ENCODE measurements at regions not wholly inside any gene's neighbourhood (a gene's known extent, or its start where the extent isn't known, plus 50 kb on each side); places are given as distances from the start of the nearest gene placed in this dataset.

- Histone ChIP-seq H3K4me2 (ENCODE audit: low read depth, low read length, poor library complexity, severe bottlenecking) (no peak overlapping the region), H4K20me1 (ENCODE audit: insufficient read depth, low read length, poor library complexity, severe bottlenecking) (no peaks in the 10 kb centered on the region), H3K9me2 (replicated peaks; ENCODE audit: low read depth, low read length) (no peaks in the 10 kb centered on the region), H3K27me3 (ENCODE audit: insufficient read depth, low read length, poor library complexity, severe bottlenecking) (no peaks in the 10 kb centered on the region), H2AFZ (ENCODE audit: low read length) (no peak overlapping the region; the same call in 1 of the 2 replicates), H3K4me3 (ENCODE audit: low read length, poor library complexity, severe bottlenecking) (no peak overlapping the region), H3K9me3 (ENCODE audit: insufficient read depth, low read depth, low read length) (no peaks in the 10 kb centered on the region), H3K36me3 (ENCODE audit: insufficient read depth, low read length) (no peaks in the 10 kb centered on the region), H3K9ac (ENCODE audit: low read depth, low read length, poor library complexity, severe bottlenecking) (no peak overlapping the region), H3F3A (ENCODE audit: low read depth) (no peaks in the 10 kb centered on the region), H3K79me2 (ENCODE audit: insufficient read depth, low read length) (no peaks in the 10 kb centered on the region), H3K4me1 (ENCODE audit: insufficient read depth, low read length, poor library complexity, severe bottlenecking) (peaks cover 8% of the 10 kb centered on the region)
- TF ChIP-seq EZH2phosphoT487 (IDR thresholded peaks at IDR 0.05; ENCODE audit: borderline replicate concordance), result no peak
- peak; percentile 63 for TF ChIP-seq CTCF (conservative IDR thresholded peaks at IDR 0.05; ENCODE audit: low read length)
Observed at GRCh38 chr7:133139350-133139749, 57.5 kb upstream of the CHCHD3 start.

- Histone ChIP-seq H3F3A (ENCODE audit: low read depth) (no peaks in the 10 kb centered on the region), H3K4me2 (ENCODE audit: low read depth, low read length, poor library complexity, severe bottlenecking) (no peak overlapping the region), H4K20me1 (ENCODE audit: insufficient read depth, low read length, poor library complexity, severe bottlenecking) (no peaks in the 10 kb centered on the region), H2AFZ (ENCODE audit: low read length) (peak overlapping the region; percentile 40; the same call in 1 of the 2 replicates), H3K4me1 (ENCODE audit: insufficient read depth, low read length, poor library complexity, severe bottlenecking) (peaks cover 8% of the 10 kb centered on the region), H3K9me3 (ENCODE audit: insufficient read depth, low read depth, low read length) (no peaks in the 10 kb centered on the region), H3K9me2 (replicated peaks; ENCODE audit: low read depth, low read length) (no peaks in the 10 kb centered on the region), H3K4me3 (ENCODE audit: low read length, poor library complexity, severe bottlenecking) (no peak overlapping the region), H3K79me2 (ENCODE audit: insufficient read depth, low read length) (no peaks in the 10 kb centered on the region), H3K9ac (ENCODE audit: low read depth, low read length, poor library complexity, severe bottlenecking) (no peak overlapping the region), H3K36me3 (ENCODE audit: insufficient read depth, low read length) (no peaks in the 10 kb centered on the region), H3K27me3 (ENCODE audit: insufficient read depth, low read length, poor library complexity, severe bottlenecking) (no peaks in the 10 kb centered on the region)
- TF ChIP-seq EZH2phosphoT487 (IDR thresholded peaks at IDR 0.05; ENCODE audit: borderline replicate concordance), result no peak
- TF ChIP-seq CTCF (conservative IDR thresholded peaks at IDR 0.05; ENCODE audit: low read length), result peak; percentile 11; the same call in 1 of the 2 replicates
Observed at GRCh38 chr7:133139801-133140200, 57.9 kb upstream of the CHCHD3 start.

- no peak for TF ChIP-seq EZH2phosphoT487 (IDR thresholded peaks at IDR 0.05; ENCODE audit: borderline replicate concordance)
- TF ChIP-seq CTCF (conservative IDR thresholded peaks at IDR 0.05; ENCODE audit: low read length), result no peak
- peaks cover 8% of the 10 kb centered on the region for H3K4me1 ChIP-seq (ENCODE audit: insufficient read depth, low read length, poor library complexity, severe bottlenecking)
- no peaks in the 10 kb centered on the region for H4K20me1 ChIP-seq (ENCODE audit: insufficient read depth, low read length, poor library complexity, severe bottlenecking)
- peaks cover 4% of the 10 kb centered on the region for H3K27me3 ChIP-seq (ENCODE audit: insufficient read depth, low read length, poor library complexity, severe bottlenecking)
- no peaks in the 10 kb centered on the region for H3F3A ChIP-seq (ENCODE audit: low read depth)
- H3K9ac ChIP-seq (ENCODE audit: low read depth, low read length, poor library complexity, severe bottlenecking), result no peak overlapping the region
- no peak overlapping the region for H2AFZ ChIP-seq (ENCODE audit: low read length)
- no peak overlapping the region for H3K4me3 ChIP-seq (ENCODE audit: low read length, poor library complexity, severe bottlenecking)
- H3K4me2 ChIP-seq (ENCODE audit: low read depth, low read length, poor library complexity, severe bottlenecking), result no peak overlapping the region
- no peaks in the 10 kb centered on the region for H3K9me3 ChIP-seq (ENCODE audit: insufficient read depth, low read depth, low read length)
- no peaks in the 10 kb centered on the region for H3K9me2 ChIP-seq (replicated peaks; ENCODE audit: low read depth, low read length)
- H3K36me3 ChIP-seq (ENCODE audit: insufficient read depth, low read length), result no peaks in the 10 kb centered on the region
- no peaks in the 10 kb centered on the region for H3K79me2 ChIP-seq (ENCODE audit: insufficient read depth, low read length)
Observed at GRCh38 chr7:133140994-133141595, 59.2 kb upstream of the CHCHD3 start.

Measured in Loucy (cell line).